Neural crest cell (in vitro differentiated cells): ENCODE measurements at regions not wholly inside any gene's neighbourhood (a gene's known extent, or its start where the extent isn't known, plus 50 kb on each side); places are given as distances from the start of the nearest gene placed in this dataset.
"Not testable (repeated sequence)": the region's sequence is repeated elsewhere in the genome, so short reads cannot be mapped to it uniquely, and the experiment has no call there.

Experiments
- DNase-seq: peaks from one replicate; pipeline ENCODE4 v3.0.0; 2021; ENCODE audit warnings: low read depth, mixed read lengths, low spot score
- H3K27ac Mint-ChIP-seq: one replicate; pipeline ENCODE4 v1.8.0; 2021; ENCODE audit warnings: mild to moderate bottlenecking, mixed read lengths; ENCODE audit not compliant: unreplicated experiment
- H3K27me3 Mint-ChIP-seq: 2 replicates; pipeline ENCODE4 v1.8.0; 2021; ENCODE audit warnings: low read depth, mild to moderate bottlenecking, mixed read lengths
- H3K36me3 Mint-ChIP-seq: 2 replicates; pipeline ENCODE4 v1.8.0; 2021; ENCODE audit warnings: low read depth, mild to moderate bottlenecking, mixed read lengths
- H3K4me1 Mint-ChIP-seq: 2 replicates; pipeline ENCODE4 v1.8.0; 2021; ENCODE audit warnings: mixed read lengths
- H3K4me3 Mint-ChIP-seq: one replicate; pipeline ENCODE4 v1.8.0; 2021; ENCODE audit warnings: mild to moderate bottlenecking, mixed read lengths
- H3K9me3 Mint-ChIP-seq: 2 replicates; pipeline ENCODE4 v1.8.0; 2021; ENCODE audit warnings: mixed read lengths
- TF ChIP-seq, protein P1 (sequence below): fragments of 200-600 bp; sonication (generic); conservative IDR thresholded peaks from 2 replicates; pipeline ENCODE4 v1.5.0; 2021; ENCODE audit warnings: antibody characterized with exemption, mild to moderate bottlenecking

DNA sequence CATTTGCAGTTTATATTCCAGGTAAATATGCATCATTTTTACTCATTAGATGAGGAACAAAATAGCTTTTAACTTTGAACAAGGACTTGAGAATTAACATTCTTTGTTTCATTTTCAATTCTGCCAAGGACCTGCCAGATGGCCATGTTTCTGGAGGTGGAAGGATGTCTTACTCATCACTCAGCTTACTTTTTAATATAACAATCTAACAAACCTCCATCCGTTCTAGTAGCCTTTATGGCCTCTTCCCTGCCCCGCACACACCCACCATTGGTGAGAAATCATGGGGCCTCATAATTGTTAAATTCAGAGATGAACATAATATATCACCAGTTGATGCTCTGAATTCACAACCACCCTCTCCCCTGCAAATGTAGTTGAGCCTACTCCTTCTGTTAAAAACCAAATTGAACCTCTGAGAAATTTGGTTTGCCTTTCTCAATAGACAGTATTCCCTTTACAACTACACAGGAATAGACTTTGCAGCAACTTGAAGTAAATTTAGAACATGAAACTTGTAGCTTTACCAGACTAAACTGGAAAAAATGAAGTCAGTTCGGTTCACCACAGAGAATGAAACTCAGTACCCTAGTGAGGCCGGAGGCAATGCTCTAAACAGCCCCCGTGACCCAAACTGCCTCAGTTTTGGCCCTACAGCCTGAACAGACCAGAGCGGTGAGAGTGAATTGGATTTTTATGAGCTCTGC, 50.1 kb upstream of the ACSL4 start:
- Mint-ChIP-seq H3K27me3 (peaks cover 2% of the 10 kb centered on the region), H3K9me3 (no peaks in the 10 kb centered on the region), H3K27ac (no peak overlapping the region), H3K4me1 (no peaks in the 10 kb centered on the region), H3K4me3 (no peak overlapping the region), H3K36me3 (no peaks in the 10 kb centered on the region)
- TF ChIP-seq, protein P1, sequence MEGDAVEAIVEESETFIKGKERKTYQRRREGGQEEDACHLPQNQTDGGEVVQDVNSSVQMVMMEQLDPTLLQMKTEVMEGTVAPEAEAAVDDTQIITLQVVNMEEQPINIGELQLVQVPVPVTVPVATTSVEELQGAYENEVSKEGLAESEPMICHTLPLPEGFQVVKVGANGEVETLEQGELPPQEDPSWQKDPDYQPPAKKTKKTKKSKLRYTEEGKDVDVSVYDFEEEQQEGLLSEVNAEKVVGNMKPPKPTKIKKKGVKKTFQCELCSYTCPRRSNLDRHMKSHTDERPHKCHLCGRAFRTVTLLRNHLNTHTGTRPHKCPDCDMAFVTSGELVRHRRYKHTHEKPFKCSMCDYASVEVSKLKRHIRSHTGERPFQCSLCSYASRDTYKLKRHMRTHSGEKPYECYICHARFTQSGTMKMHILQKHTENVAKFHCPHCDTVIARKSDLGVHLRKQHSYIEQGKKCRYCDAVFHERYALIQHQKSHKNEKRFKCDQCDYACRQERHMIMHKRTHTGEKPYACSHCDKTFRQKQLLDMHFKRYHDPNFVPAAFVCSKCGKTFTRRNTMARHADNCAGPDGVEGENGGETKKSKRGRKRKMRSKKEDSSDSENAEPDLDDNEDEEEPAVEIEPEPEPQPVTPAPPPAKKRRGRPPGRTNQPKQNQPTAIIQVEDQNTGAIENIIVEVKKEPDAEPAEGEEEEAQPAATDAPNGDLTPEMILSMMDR: no peak
- DNase-seq: no peak

DNA sequence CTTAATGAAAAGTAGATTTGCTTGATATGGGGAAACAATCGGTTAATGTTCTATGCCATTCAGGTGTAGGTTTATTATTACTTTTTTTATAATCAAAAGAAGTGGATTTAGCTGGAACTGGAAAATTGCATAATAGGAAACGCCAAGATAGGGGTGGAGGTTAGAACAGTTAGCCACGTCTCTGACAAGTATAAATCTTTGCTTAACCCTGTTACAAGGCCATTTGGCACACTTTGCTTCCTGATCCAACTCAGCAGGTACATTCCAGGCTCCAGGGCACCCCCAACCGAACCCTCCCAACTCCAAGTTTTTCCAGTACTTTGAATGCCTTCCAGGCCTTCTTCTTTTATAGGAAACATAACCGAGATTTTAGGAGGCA, 50.6 kb upstream of the ACSL4 start:
- Mint-ChIP-seq H3K9me3 (no peaks in the 10 kb centered on the region), H3K4me1 (no peaks in the 10 kb centered on the region), H3K27me3 (peaks cover 2% of the 10 kb centered on the region), H3K36me3 (no peaks in the 10 kb centered on the region), H3K27ac (no peak overlapping the region), H3K4me3 (no peak overlapping the region)
- TF ChIP-seq, protein P1: no peak
- DNase-seq: no peak

GRCh38 chrX:109785053-109785452, 52.0 kb upstream of the ACSL4 start:
- TF ChIP-seq, protein P1: no peak
- H3K4me3 Mint-ChIP-seq: no peak overlapping the region
- no peaks in the 10 kb centered on the region for H3K4me1 Mint-ChIP-seq

DNA sequence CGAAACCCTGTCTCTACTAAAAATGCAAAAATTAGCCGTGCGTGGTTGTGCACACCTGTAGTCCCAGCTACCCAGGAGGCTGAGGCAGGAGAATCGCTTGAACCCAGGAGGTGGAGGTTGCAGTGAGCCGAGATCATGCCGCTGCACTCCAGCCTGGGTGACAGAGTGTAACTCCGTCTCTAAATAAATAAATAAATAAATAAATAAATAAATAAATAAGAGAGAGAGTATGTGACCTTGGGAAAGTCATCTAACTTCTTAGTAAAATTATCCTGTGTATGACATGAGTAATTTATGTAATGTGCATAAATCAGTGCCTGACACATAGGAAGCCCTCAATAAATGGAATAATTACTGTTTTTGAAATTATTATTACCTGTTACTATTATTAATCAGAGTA, 57.5 kb upstream of the ACSL4 start:
- not testable (repeated sequence) for H3K27ac Mint-ChIP-seq, DNase-seq, H3K9me3 Mint-ChIP-seq, H3K4me3 Mint-ChIP-seq, H3K4me1 Mint-ChIP-seq, H3K36me3 Mint-ChIP-seq, H3K27me3 Mint-ChIP-seq

More at GRCh38 chrX:109785053-109785452, 52.0 kb upstream of the ACSL4 start:
- H3K9me3 Mint-ChIP-seq: no peaks in the 10 kb centered on the region
- H3K27me3 Mint-ChIP-seq: peaks cover 2% of the 10 kb centered on the region
- no peak for DNase-seq
- H3K27ac Mint-ChIP-seq: no peak overlapping the region
- H3K36me3 Mint-ChIP-seq: no peaks in the 10 kb centered on the region

GRCh38 chrX:109793191-109793590, 60.1 kb upstream of the ACSL4 start:
- Mint-ChIP-seq H3K4me3 (no peak overlapping the region), H3K36me3 (no peaks in the 10 kb centered on the region), H3K9me3 (no peaks in the 10 kb centered on the region), H3K27me3 (no peaks in the 10 kb centered on the region), H3K27ac (no peak overlapping the region), H3K4me1 (no peaks in the 10 kb centered on the region)
- TF ChIP-seq, protein P1: no peak
- DNase-seq: no peak

DNA sequence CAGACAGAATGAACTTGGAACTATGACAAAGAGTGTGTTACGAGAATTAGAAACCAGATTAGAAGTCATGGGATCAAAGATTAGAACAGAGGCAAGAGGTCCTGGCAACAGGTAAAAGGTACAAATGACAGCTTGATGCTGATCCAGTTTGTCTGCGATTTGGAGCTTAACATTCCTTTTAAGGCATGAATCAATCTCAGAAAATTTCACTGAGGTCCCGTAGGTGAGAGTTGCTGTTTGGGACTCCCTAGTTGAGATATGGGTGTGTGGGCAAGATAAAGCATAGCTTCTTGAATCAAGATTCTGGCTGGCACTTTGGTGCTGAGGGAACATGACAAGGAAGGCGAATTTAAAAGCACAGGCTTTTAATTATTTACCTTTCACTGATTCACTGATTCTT, 62.6 kb upstream of the ACSL4 start:
- Mint-ChIP-seq H3K4me1 (no peaks in the 10 kb centered on the region), H3K27ac (no peak overlapping the region), H3K36me3 (no peaks in the 10 kb centered on the region), H3K9me3 (no peaks in the 10 kb centered on the region), H3K27me3 (no peaks in the 10 kb centered on the region), H3K4me3 (no peak overlapping the region)
- TF ChIP-seq, protein P1: no peak
- DNase-seq: no peak
